Neuron (in vitro differentiated cells): ENCODE measurements at regions not wholly inside any gene's neighbourhood (a gene's known extent, or its start where the extent isn't known, plus 50 kb on each side); places are given as distances from the start of the nearest gene placed in this dataset.
"Not testable (repeated sequence)": the region's sequence is repeated elsewhere in the genome, so short reads cannot be mapped to it uniquely, and the experiment has no call there.

ENCODE experiments used
- H2AFZ ChIP-seq: one replicate; pipeline ENCODE4 v1.6.1; 2013; ENCODE audit warnings: low read depth, mild to moderate bottlenecking, inconsistent platforms, low read length, moderate library complexity
- H3K27me3 ChIP-seq: one replicate; pipeline ENCODE4 v1.6.1; 2013; ENCODE audit warnings: low read length; ENCODE audit not compliant: insufficient read depth
- H3K36me3 ChIP-seq: one replicate; pipeline ENCODE4 v1.6.1; 2013; ENCODE audit warnings: low read length; ENCODE audit not compliant: insufficient read depth
- H3K4me1 ChIP-seq: one replicate; pipeline ENCODE4 v1.6.1; 2013; ENCODE audit warnings: low read length; ENCODE audit not compliant: insufficient read depth
- H3K4me3 ChIP-seq: 2 replicates; pipeline ENCODE4 v1.5.1; 2013; ENCODE audit warnings: mild to moderate bottlenecking, low read length, moderate library complexity
- H3K9me3 ChIP-seq: one replicate; pipeline ENCODE4 v1.6.1; 2013; ENCODE audit warnings: low read length

DNA sequence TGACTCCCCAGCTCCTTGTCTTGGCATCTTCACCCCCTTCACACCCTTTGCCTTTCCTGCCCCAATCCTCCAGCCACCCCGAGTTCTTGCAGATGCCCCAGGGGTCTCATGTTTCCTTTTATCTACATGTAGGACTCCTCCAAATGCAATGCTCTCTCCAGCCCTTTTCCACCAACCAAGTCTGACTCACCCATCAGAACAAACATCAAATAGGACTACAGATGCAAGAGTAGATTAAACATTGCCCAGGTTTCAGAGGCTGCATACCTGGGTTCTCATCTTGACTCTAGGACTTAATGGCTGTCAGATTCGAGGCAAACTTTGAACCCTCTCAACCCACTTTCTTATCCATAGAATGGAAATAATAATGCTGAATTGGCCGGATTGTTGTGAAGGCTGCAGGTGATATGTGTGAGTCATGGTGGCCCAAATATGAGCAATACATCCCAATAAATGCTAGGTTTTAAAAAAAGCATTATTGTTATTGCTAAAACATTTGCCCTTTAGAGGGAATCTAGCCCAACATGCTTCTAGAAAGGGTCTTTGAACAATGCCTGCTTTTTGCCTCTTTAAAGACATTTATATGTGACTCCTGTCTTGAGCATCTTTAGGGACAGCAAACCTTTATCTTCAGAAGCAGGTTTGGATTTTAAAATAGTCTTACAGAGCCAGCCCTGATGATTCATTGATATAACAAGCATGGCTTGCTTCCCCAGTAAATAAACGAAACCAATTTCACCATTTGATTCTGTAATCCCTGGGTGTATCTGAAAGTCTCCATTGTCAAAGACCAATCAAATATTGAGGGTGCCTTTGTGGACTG lies 310.1 kb downstream of the FOXL1 start:
- Histone ChIP-seq H2AFZ (no peak overlapping the region), H3K4me3 (no peak overlapping the region), H3K36me3 (no peaks in the 10 kb centered on the region), H3K9me3 (no peaks in the 10 kb centered on the region), H3K27me3 (peaks cover 8% of the 10 kb centered on the region), H3K4me1 (no peaks in the 10 kb centered on the region)

DNA sequence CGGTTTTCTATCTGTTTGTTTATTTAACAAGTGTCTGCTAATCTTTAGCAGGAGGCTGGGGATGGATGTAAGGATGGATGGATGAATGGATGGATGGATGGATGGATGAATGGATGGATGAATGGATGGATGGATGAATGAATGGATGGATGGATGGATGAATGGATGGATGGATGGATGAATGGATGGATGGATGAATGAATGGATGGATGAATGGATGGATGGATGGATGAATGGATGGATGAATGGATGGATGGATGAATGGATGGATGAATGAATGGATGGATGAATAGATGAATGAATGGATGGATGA lies 310.7 kb downstream of the FOXL1 start:
- H3K4me3 ChIP-seq, H3K36me3 ChIP-seq, H3K27me3 ChIP-seq, H2AFZ ChIP-seq, H3K4me1 ChIP-seq, H3K9me3 ChIP-seq: not testable (repeated sequence)

DNA sequence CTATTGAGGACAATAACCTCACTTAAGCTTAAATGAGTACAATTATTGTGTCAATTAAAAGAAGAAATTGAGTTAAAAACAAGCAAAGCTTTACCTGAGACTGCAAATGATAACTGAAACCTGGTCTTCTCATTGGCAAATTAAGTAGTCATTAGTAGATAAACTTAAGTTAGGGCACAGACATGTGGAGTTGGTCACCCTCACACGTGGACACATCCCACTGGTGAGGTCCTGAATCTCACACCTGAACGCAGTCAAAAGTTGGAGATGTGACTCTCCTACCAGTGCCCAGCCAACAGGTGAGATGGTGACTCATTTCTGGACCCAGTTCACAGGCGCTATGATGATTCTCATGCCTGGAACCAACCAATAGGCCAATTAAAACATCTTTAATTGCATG lies 311.6 kb downstream of the FOXL1 start:
- H3K4me1 ChIP-seq: no peaks in the 10 kb centered on the region
- peaks cover 10% of the 10 kb centered on the region for H3K27me3 ChIP-seq
- H3K36me3 ChIP-seq: no peaks in the 10 kb centered on the region
- no peak overlapping the region for H2AFZ ChIP-seq
- H3K9me3 ChIP-seq: no peaks in the 10 kb centered on the region
- H3K4me3 ChIP-seq: no peak overlapping the region

DNA sequence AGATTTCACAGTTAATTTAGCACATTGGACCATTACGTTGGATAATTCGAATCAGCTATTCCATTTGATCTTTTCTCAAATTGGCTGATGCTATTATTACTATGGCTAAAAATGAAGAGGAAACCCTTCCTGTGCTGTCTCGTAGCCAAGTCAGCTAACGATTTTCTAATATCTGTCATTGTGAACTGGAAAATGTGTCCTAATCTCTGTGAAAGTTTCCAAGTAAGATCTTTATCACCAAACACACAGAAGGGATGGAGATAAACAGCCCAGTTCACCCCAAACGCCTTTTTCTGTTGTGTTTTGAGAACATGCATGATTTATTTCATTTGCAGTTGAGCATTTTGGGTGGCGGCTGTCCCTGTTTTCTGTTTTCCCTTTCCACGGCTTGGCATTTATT lies 312.8 kb downstream of the FOXL1 start:
- Histone ChIP-seq H3K4me3 (no peak overlapping the region), H2AFZ (no peak overlapping the region), H3K9me3 (no peaks in the 10 kb centered on the region), H3K36me3 (no peaks in the 10 kb centered on the region), H3K27me3 (peaks cover 13% of the 10 kb centered on the region), H3K4me1 (no peaks in the 10 kb centered on the region)

DNA sequence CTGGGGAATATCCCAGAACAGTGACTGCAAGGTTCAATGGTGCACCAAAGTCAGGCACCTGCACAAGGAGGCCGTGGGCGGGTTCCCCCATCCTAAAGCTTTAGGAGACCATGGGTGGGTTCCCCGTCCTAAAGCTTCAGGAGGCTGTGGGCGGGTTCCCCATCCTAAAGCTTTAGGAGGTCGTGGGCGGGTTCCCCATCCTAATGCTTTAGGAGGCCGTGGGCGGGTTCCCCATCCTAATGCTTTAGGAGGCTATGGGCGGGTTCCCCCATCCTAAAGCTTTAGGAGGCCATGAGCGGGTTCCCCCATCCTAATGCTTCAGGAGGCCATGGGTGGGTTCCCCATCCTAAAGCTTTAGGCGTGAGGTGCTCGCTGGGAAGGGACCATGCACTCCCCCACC lies 313.3 kb downstream of the FOXL1 start:
- no peak overlapping the region for H3K4me3 ChIP-seq
- H3K9me3 ChIP-seq: no peaks in the 10 kb centered on the region
- H3K4me1 ChIP-seq: no peaks in the 10 kb centered on the region
- H3K36me3 ChIP-seq: no peaks in the 10 kb centered on the region
- H3K27me3 ChIP-seq: peaks cover 15% of the 10 kb centered on the region
- no peak overlapping the region for H2AFZ ChIP-seq

DNA sequence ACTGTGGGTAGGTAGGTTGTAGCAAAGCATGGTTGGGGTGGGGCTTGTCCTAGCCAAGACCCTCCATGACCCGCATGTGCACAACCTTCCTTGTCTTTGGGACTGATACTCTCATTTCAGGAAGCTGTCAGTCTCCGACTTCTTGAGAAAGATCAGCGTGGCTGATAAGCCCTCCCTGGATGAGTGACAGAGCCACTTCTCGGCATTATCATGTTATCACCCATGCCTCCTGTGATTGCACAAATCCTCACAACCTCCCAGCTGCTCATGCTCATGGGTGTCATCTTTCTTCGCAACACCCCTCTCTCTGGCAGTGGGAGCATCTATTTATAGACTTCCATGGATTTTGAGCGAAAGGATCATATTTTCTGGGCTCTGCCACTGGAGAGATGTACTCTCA lies 314.2 kb downstream of the FOXL1 start:
- H3K9me3 ChIP-seq: no peaks in the 10 kb centered on the region
- no peak overlapping the region for H2AFZ ChIP-seq
- peaks cover 16% of the 10 kb centered on the region for H3K27me3 ChIP-seq
- H3K4me1 ChIP-seq: no peaks in the 10 kb centered on the region
- no peaks in the 10 kb centered on the region for H3K36me3 ChIP-seq
- no peak overlapping the region for H3K4me3 ChIP-seq

DNA sequence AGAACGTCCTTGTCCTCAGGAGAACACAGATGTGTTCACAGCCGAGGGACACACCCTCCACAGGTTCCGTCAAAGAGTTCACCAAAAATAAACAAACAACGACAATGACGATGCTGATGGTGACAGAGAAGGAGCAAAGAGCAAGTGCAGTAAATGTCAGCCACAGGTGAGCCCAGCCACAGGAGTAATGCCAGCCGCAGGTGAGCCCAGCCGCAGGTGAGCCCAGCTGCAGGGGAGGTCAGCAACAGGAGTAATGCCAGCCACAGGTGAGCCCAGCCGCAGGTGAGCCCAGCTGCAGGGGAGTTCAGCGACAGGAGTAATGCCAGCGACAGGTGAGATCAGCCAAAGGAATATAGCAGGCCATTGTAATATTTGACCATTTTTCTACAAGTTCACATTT lies 315.2 kb downstream of the FOXL1 start:
- Histone ChIP-seq H2AFZ (no peak overlapping the region), H3K27me3 (peaks cover 16% of the 10 kb centered on the region), H3K9me3 (no peaks in the 10 kb centered on the region), H3K4me1 (no peaks in the 10 kb centered on the region), H3K4me3 (no peak overlapping the region), H3K36me3 (no peaks in the 10 kb centered on the region)

DNA sequence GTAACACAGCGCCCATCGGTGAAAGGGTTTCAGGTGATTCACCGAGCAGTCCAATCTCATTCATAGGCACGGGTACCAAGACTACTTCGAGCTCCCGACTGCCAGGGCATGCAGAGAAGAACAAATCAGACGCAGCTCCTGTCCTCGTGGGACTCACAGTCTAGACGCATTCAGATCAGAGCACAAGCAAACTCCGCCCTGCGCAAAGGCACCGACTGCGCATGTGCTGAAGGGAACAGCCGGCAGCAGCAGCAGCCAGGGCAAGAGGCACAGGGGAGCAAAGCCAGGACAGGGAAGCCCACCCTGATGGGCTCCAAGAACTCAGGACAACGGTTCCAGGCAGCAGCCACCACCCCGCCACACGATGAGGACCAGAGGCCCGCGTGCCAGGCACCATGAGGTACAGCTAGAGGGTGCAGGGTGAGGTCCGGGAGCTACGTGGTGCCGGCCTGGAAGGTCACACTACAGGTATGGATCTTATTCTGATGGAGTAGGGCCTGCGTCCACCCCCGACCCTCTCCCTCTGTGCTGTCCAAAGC lies 315.7 kb downstream of the FOXL1 start:
- H3K4me1 ChIP-seq: no peaks in the 10 kb centered on the region
- no peaks in the 10 kb centered on the region for H3K9me3 ChIP-seq
- no peak overlapping the region for H3K4me3 ChIP-seq
- H3K27me3 ChIP-seq: peaks cover 16% of the 10 kb centered on the region
- H3K36me3 ChIP-seq: no peaks in the 10 kb centered on the region
- H2AFZ ChIP-seq: no peak overlapping the region

DNA sequence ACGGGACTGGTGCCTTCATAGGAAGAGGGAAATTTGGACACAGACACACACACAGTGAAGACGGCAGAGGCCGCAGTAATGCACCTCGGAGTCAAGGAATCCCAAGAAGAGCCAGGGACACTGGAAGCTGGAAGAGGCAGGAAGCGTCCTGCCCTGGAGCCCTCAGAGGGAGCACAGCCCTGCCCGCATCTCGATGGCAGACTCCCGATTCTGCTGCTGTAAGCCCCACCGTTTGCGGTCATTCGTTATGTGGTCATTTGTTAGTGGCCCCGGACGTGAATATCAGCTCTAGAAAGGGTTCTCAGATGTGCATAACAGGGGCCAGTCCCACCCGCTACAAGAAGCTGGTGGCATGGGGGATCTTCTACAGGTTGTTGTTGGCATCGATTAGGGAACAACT lies 316.6 kb downstream of the FOXL1 start:
- H3K27me3 ChIP-seq: peaks cover 16% of the 10 kb centered on the region

DNA sequence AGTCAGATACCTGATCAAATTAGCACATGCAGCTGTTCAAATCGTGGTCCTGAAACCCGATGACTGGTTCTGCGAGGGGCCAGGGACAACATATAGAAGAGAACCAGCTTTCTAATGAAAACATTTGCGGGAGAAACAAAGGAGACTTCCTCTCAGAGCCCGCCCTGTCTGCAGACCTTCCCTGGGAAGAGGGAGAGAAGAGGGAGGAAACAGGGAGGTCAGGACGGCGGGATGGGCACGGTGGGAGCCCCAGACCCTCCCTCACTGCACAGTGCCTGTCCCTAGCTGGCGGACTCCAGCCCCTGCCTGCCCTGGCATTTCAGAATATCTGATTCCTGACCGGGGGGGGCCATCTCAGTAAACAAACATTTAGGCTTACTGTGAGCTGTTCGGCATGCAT lies 317.3 kb downstream of the FOXL1 start:
- no peaks in the 10 kb centered on the region for H3K4me1 ChIP-seq
- H3K4me3 ChIP-seq: no peak overlapping the region
- H2AFZ ChIP-seq: no peak overlapping the region
- H3K27me3 ChIP-seq: peaks cover 16% of the 10 kb centered on the region
- no peaks in the 10 kb centered on the region for H3K9me3 ChIP-seq
- no peaks in the 10 kb centered on the region for H3K36me3 ChIP-seq

More for the DNA sequence above, 316.6 kb downstream of the FOXL1 start:
- Histone ChIP-seq H3K36me3 (no peaks in the 10 kb centered on the region), H2AFZ (no peak overlapping the region), H3K9me3 (no peaks in the 10 kb centered on the region), H3K4me3 (no peak overlapping the region), H3K4me1 (no peaks in the 10 kb centered on the region)

DNA sequence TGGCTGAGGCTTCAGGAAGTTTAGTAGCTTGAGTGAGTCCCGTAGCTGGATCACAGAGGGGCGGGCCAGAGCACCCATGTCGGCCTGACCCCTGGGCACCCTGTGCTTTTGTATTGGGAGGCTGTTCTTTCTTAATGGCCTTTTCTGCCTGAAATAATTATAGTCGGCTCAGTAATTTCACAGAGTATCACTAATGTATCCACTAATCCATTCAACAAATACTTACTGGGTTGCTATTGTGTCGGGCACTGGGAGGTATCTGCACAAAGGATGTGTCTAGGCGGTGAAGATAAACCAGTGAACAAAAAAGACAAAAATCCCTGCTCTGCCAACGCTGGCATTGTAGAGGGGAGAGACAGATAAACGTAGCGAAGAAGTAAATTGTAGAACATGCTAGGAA lies 318.6 kb downstream of the FOXL1 start:
- Histone ChIP-seq H3K9me3 (no peaks in the 10 kb centered on the region), H3K4me1 (no peaks in the 10 kb centered on the region), H3K27me3 (peaks cover 13% of the 10 kb centered on the region), H3K4me3 (no peak overlapping the region), H2AFZ (no peak overlapping the region), H3K36me3 (no peaks in the 10 kb centered on the region)

DNA sequence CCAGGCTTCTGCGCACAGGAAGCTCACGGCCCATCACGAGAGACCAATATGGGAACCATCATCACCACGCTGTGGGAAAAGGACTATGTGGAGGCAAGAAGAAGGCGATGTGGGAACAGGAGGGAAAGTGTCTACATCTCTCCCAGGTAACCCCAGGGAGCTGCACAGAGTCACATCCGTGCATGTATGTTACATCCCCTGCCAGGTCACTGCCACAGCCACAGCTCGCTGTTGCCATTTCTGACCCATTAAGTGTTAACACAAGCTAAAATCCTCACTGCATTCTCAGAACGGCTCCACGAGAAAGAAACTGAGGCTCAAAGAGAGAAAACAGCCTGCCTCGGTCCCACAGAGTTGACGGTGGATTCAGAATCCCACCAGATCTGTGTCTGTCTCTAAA lies 319.1 kb downstream of the FOXL1 start:
- Histone ChIP-seq H2AFZ (no peak overlapping the region), H3K9me3 (no peaks in the 10 kb centered on the region), H3K4me3 (no peak overlapping the region), H3K36me3 (no peaks in the 10 kb centered on the region), H3K4me1 (no peaks in the 10 kb centered on the region), H3K27me3 (peaks cover 10% of the 10 kb centered on the region)

DNA sequence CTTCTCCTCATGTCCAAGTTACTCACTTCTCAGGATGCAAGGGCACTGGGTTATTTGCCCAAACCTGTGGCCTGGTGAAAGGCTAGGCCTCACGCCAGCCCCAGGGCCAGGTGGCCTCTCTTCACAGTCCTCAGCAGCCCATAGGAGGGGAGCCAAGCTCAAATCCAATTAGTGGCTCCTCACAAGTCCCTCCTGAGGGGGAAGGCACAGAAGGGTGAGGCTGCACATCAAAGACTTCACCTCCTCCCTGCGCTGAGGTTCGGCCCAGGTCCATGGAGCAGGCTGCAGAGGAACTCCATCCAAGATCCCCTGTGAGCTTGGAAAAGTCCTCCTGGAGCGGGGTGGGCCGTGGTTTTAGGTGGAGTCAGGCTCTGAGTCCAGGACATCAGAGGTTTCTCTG lies 320.0 kb downstream of the FOXL1 start:
- Histone ChIP-seq H3K36me3 (no peaks in the 10 kb centered on the region), H2AFZ (no peak overlapping the region), H3K9me3 (no peaks in the 10 kb centered on the region), H3K4me1 (no peaks in the 10 kb centered on the region), H3K27me3 (peaks cover 10% of the 10 kb centered on the region), H3K4me3 (no peak overlapping the region)

DNA sequence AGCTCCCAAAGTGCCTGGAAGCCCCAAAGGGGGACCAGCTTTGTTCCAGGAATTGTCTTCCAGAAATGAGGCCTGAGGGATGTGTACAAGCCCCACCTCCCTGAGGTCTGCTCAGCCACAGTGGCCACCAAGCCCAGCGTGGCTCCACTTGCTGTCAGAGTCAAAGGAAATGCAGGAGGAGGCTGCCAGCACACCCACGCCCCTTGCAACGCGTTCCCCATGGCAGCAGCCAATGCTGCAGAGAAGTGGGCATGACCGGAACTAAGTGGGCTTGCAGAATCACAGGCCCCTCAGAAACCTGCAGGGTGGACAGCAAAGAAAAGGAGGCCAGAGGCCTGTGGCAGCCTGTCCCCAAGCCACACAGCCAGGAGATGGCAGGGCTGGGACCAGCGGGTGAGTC lies 320.8 kb downstream of the FOXL1 start:
- H2AFZ ChIP-seq: no peak overlapping the region
- H3K27me3 ChIP-seq: peaks cover 10% of the 10 kb centered on the region
- no peak overlapping the region for H3K4me3 ChIP-seq
- no peaks in the 10 kb centered on the region for H3K36me3 ChIP-seq
- no peaks in the 10 kb centered on the region for H3K4me1 ChIP-seq
- H3K9me3 ChIP-seq: no peaks in the 10 kb centered on the region
